GM23338 (cell line): ENCODE measurements at regions not wholly inside any gene's neighbourhood (a gene's known extent, or its start where the extent isn't known, plus 50 kb on each side); places are given as distances from the start of the nearest gene placed in this dataset.

Source experiments
- ATAC-seq: fragments of 200-7000 bp; cut with Tn5 transposase; 3 replicates; pipeline ENCODE4 v1.9.1; 2020
- DNase-seq: peaks from one replicate; pipeline ENCODE4 v3.0.0-alpha.2; 2015; ENCODE audit warnings: low spot score
- H2AFZ ChIP-seq: fragments of 200-600 bp; sonication (generic); 2 replicates; pipeline ENCODE4 v1.8.0; 2016; ENCODE audit warnings: antibody characterized with exemption, mild to moderate bottlenecking, moderate library complexity
- H3F3A ChIP-seq: fragments of 200-600 bp; sonication (generic); replicated peaks from 2 replicates; pipeline ENCODE4 v1.8.0; 2017; ENCODE audit warnings: antibody characterized with exemption, mixed run types, low read depth
- H3K27ac ChIP-seq: fragments of 200-600 bp; sonication (generic); 2 replicates; pipeline ENCODE4 v1.6.1; 2016; ENCODE audit warnings: low read depth
- H3K27me3 ChIP-seq: fragments of 200-600 bp; sonication (generic); 2 replicates; pipeline ENCODE4 v1.8.0; 2016; ENCODE audit warnings: mild to moderate bottlenecking, mixed run types, moderate library complexity; ENCODE audit not compliant: insufficient read depth
- H3K36me3 ChIP-seq: fragments of 200-600 bp; sonication (generic); 2 replicates; pipeline ENCODE4 v1.8.0; 2016; ENCODE audit warnings: mild to moderate bottlenecking; ENCODE audit not compliant: insufficient read depth
- H3K4me1 ChIP-seq: fragments of 200-600 bp; sonication (generic); 2 replicates; pipeline ENCODE4 v1.8.0; 2016; ENCODE audit warnings: mild to moderate bottlenecking, moderate library complexity; ENCODE audit not compliant: insufficient read depth
- H3K4me2 ChIP-seq: fragments of 200-600 bp; sonication (generic); 2 replicates; pipeline ENCODE4 v1.7.1; 2017; ENCODE audit warnings: mixed run types
- H3K4me3 ChIP-seq: fragments of 200-600 bp; sonication (generic); 2 replicates; pipeline ENCODE4 v1.6.1; 2016; ENCODE audit warnings: mixed run types
- H3K79me2 ChIP-seq: fragments of 200-600 bp; sonication (generic); replicated peaks from 2 replicates; pipeline ENCODE4 v1.8.0; 2017; ENCODE audit warnings: mild to moderate bottlenecking; ENCODE audit not compliant: insufficient read depth
- H3K9me2 ChIP-seq: fragments of 200-600 bp; sonication (generic); 2 replicates; pipeline ENCODE4 v1.8.0; 2017; ENCODE audit not compliant: insufficient read depth
- H4K20me1 ChIP-seq: fragments of 200-600 bp; sonication (generic); replicated peaks from 2 replicates; pipeline ENCODE4 v1.8.0; 2017; ENCODE audit warnings: mild to moderate bottlenecking; ENCODE audit not compliant: insufficient read depth
- H3K27ac Mint-ChIP-seq: 2 replicates; pipeline ENCODE4 v1.8.0; 2020; ENCODE audit warnings: inconsistent platforms, mild to moderate bottlenecking, moderate library complexity, mixed read lengths
- H3K27me3 Mint-ChIP-seq: 3 replicates; pipeline ENCODE4 v1.8.0; 2022; ENCODE audit warnings: low read depth, mild to moderate bottlenecking, moderate library complexity, mixed read lengths, inconsistent platforms; ENCODE audit not compliant: insufficient read depth, poor library complexity
- H3K36me3 Mint-ChIP-seq: 3 replicates; pipeline ENCODE4 v1.8.0; 2021; ENCODE audit warnings: low read depth, mild to moderate bottlenecking, inconsistent platforms, moderate library complexity, mixed read lengths
- H3K4me1 Mint-ChIP-seq: 3 replicates; pipeline ENCODE4 v1.8.0; 2020; ENCODE audit warnings: mild to moderate bottlenecking, inconsistent platforms, mixed read lengths
- H3K4me3 Mint-ChIP-seq: 3 replicates; pipeline ENCODE4 v1.8.0; 2021; ENCODE audit warnings: moderate library complexity, mild to moderate bottlenecking, inconsistent platforms, mixed read lengths
- H3K9me3 Mint-ChIP-seq: 3 replicates; pipeline ENCODE4 v1.8.0; 2020; ENCODE audit warnings: moderate library complexity, mild to moderate bottlenecking, inconsistent platforms, mixed read lengths
- CREB1 ChIP-seq: fragments of 250-450 bp; sonication (Bioruptor Pico); IDR thresholded peaks from 2 replicates; pipeline ENCODE4 v1.5.0; 2020; ENCODE audit warnings: low read depth, mild to moderate bottlenecking, moderate library complexity
- EZH2 ChIP-seq: fragments of 200-600 bp; sonication (generic); IDR thresholded peaks from one replicate; pipeline ENCODE4 v1.8.0; 2017; ENCODE audit warnings: antibody characterized with exemption, mild to moderate bottlenecking, low read depth; ENCODE audit not compliant: unreplicated experiment
- EZH2phosphoT487 ChIP-seq: fragments of 200-600 bp; sonication (generic); IDR thresholded peaks from one replicate; pipeline ENCODE4 v1.8.1; 2018; ENCODE audit warnings: antibody characterized with exemption; ENCODE audit not compliant: unreplicated experiment
- JUNB ChIP-seq: IDR thresholded peaks from one replicate; pipeline ENCODE4 v1.6.1; 2016; ENCODE audit warnings: antibody characterized with exemption; ENCODE audit not compliant: unreplicated experiment
- NANOG ChIP-seq: IDR thresholded peaks from 2 replicates; pipeline ENCODE4 v1.6.1; 2016; ENCODE audit warnings: antibody characterized with exemption, borderline replicate concordance
- POLR2AphosphoS5 ChIP-seq: IDR thresholded peaks from 2 replicates; pipeline ENCODE4 v1.6.1; 2016; ENCODE audit warnings: antibody characterized with exemption, low read depth
- STAT1 ChIP-seq: IDR thresholded peaks from one replicate; pipeline ENCODE4 v1.6.1; 2016; ENCODE audit warnings: antibody characterized with exemption; ENCODE audit not compliant: unreplicated experiment
- ZNF114 ChIP-seq: fragments of 250-450 bp; sonication (Bioruptor Pico); IDR thresholded peaks from 2 replicates; pipeline ENCODE4 v1.5.0; 2020; ENCODE audit warnings: mild to moderate bottlenecking, moderate library complexity
- ZNF331 ChIP-seq: fragments of 250-450 bp; sonication (Bioruptor Pico); IDR thresholded peaks from 2 replicates; pipeline ENCODE4 v1.5.0; 2020; ENCODE audit warnings: low read depth, mild to moderate bottlenecking, moderate library complexity
- TF ChIP-seq, protein P1 (sequence below): IDR thresholded peaks from one replicate; pipeline ENCODE4 v1.6.1; 2018; ENCODE audit warnings: antibody characterized with exemption; ENCODE audit not compliant: unreplicated experiment
- TF ChIP-seq, protein P2 (sequence below): fragments of 250-450 bp; sonication (Bioruptor Pico); IDR thresholded peaks from 2 replicates; pipeline ENCODE4 v1.5.0; 2020; ENCODE audit warnings: mild to moderate bottlenecking, moderate library complexity
- TF ChIP-seq, protein P3 (sequence below), 2 experiments: fragments of 200-600 bp in 1 of 2; sonication (generic) in 1 of 2; conservative IDR thresholded peaks; 2 replicates each; pipeline versions ENCODE4 v1.5.1 to v1.6.1; 2016 to 2017; ENCODE audit warnings: antibody characterized with exemption in 2 of 2, low read depth in 2 of 2, mild to moderate bottlenecking in 2 of 2, moderate library complexity in 1 of 2
- TF ChIP-seq, protein P4 (sequence below): IDR thresholded peaks from 2 replicates; pipeline ENCODE4 v1.6.1; 2016; ENCODE audit warnings: antibody characterized with exemption

DNA sequence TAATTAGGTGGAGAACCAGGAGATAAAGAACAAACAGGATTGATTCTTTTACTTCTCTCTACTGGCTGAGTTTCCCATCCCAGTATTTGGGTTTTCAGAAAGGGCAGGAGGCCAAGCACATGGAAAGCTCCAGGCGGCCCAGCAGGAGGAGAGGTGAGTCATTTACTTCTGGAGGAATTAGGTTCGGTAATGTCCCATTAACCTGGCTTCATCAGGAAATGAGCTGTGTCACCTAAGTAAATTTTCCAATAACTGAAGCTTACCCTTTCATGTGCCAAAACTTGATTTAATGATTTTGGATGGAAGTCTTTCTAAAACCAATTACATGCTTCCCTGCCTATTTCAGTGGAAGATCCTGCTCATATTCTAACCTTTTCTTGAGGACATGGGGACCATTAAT, 257.6 kb upstream of the USP24 start:
- peaks cover 6% of the 10 kb centered on the region; the same call in 2 of the 3 replicates for H3K4me1 Mint-ChIP-seq
- no peak overlapping the region for H3K4me2 ChIP-seq
- H3K79me2 ChIP-seq: no peaks in the 10 kb centered on the region
- no peak for TF ChIP-seq JUNB
- TF ChIP-seq, protein P1, sequence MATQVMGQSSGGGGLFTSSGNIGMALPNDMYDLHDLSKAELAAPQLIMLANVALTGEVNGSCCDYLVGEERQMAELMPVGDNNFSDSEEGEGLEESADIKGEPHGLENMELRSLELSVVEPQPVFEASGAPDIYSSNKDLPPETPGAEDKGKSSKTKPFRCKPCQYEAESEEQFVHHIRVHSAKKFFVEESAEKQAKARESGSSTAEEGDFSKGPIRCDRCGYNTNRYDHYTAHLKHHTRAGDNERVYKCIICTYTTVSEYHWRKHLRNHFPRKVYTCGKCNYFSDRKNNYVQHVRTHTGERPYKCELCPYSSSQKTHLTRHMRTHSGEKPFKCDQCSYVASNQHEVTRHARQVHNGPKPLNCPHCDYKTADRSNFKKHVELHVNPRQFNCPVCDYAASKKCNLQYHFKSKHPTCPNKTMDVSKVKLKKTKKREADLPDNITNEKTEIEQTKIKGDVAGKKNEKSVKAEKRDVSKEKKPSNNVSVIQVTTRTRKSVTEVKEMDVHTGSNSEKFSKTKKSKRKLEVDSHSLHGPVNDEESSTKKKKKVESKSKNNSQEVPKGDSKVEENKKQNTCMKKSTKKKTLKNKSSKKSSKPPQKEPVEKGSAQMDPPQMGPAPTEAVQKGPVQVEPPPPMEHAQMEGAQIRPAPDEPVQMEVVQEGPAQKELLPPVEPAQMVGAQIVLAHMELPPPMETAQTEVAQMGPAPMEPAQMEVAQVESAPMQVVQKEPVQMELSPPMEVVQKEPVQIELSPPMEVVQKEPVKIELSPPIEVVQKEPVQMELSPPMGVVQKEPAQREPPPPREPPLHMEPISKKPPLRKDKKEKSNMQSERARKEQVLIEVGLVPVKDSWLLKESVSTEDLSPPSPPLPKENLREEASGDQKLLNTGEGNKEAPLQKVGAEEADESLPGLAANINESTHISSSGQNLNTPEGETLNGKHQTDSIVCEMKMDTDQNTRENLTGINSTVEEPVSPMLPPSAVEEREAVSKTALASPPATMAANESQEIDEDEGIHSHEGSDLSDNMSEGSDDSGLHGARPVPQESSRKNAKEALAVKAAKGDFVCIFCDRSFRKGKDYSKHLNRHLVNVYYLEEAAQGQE: no peak
- TF ChIP-seq NANOG: no peak
- TF ChIP-seq POLR2AphosphoS5: no peak
- no peak for TF ChIP-seq STAT1
- no peak for TF ChIP-seq EZH2phosphoT487
- no peak for TF ChIP-seq ZNF114 (CRISPR knock-in tag)
- TF ChIP-seq EZH2: no peak
- no peak for TF ChIP-seq CREB1
- TF ChIP-seq, protein P2, sequence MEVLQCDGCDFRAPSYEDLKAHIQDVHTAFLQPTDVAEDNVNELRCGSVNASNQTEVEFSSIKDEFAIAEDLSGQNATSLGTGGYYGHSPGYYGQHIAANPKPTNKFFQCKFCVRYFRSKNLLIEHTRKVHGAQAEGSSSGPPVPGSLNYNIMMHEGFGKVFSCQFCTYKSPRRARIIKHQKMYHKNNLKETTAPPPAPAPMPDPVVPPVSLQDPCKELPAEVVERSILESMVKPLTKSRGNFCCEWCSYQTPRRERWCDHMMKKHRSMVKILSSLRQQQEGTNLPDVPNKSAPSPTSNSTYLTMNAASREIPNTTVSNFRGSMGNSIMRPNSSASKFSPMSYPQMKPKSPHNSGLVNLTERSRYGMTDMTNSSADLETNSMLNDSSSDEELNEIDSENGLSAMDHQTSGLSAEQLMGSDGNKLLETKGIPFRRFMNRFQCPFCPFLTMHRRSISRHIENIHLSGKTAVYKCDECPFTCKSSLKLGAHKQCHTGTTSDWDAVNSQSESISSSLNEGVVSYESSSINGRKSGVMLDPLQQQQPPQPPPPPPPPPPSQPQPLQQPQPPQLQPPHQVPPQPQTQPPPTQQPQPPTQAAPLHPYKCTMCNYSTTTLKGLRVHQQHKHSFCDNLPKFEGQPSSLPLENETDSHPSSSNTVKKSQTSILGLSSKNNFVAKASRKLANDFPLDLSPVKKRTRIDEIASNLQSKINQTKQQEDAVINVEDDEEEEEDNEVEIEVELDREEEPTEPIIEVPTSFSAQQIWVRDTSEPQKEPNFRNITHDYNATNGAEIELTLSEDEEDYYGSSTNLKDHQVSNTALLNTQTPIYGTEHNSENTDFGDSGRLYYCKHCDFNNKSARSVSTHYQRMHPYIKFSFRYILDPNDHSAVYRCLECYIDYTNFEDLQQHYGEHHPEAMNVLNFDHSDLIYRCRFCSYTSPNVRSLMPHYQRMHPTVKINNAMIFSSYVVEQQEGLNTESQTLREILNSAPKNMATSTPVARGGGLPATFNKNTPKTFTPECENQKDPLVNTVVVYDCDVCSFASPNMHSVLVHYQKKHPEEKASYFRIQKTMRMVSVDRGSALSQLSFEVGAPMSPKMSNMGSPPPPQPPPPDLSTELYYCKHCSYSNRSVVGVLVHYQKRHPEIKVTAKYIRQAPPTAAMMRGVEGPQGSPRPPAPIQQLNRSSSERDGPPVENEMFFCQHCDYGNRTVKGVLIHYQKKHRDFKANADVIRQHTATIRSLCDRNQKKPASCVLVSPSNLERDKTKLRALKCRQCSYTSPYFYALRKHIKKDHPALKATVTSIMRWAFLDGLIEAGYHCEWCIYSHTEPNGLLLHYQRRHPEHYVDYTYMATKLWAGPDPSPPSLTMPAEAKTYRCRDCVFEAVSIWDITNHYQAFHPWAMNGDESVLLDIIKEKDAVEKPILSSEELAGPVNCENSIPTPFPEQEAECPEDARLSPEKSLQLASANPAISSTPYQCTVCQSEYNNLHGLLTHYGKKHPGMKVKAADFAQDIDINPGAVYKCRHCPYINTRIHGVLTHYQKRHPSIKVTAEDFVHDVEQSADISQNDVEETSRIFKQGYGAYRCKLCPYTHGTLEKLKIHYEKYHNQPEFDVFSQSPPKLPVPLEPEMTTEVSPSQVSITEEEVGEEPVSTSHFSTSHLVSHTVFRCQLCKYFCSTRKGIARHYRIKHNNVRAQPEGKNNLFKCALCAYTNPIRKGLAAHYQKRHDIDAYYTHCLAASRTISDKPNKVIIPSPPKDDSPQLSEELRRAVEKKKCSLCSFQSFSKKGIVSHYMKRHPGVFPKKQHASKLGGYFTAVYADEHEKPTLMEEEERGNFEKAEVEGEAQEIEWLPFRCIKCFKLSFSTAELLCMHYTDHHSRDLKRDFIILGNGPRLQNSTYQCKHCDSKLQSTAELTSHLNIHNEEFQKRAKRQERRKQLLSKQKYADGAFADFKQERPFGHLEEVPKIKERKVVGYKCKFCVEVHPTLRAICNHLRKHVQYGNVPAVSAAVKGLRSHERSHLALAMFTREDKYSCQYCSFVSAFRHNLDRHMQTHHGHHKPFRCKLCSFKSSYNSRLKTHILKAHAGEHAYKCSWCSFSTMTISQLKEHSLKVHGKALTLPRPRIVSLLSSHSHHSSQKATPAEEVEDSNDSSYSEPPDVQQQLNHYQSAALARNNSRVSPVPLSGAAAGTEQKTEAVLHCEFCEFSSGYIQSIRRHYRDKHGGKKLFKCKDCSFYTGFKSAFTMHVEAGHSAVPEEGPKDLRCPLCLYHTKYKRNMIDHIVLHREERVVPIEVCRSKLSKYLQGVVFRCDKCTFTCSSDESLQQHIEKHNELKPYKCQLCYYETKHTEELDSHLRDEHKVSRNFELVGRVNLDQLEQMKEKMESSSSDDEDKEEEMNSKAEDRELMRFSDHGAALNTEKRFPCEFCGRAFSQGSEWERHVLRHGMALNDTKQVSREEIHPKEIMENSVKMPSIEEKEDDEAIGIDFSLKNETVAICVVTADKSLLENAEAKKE (CRISPR knock-in tag): no peak
- TF ChIP-seq, protein P3, sequence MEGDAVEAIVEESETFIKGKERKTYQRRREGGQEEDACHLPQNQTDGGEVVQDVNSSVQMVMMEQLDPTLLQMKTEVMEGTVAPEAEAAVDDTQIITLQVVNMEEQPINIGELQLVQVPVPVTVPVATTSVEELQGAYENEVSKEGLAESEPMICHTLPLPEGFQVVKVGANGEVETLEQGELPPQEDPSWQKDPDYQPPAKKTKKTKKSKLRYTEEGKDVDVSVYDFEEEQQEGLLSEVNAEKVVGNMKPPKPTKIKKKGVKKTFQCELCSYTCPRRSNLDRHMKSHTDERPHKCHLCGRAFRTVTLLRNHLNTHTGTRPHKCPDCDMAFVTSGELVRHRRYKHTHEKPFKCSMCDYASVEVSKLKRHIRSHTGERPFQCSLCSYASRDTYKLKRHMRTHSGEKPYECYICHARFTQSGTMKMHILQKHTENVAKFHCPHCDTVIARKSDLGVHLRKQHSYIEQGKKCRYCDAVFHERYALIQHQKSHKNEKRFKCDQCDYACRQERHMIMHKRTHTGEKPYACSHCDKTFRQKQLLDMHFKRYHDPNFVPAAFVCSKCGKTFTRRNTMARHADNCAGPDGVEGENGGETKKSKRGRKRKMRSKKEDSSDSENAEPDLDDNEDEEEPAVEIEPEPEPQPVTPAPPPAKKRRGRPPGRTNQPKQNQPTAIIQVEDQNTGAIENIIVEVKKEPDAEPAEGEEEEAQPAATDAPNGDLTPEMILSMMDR (conservative IDR thresholded peaks at IDR 0.05; ENCODE audit: low read depth in 2 of 2): no peak
- TF ChIP-seq ZNF331: no peak
- TF ChIP-seq, protein P4, sequence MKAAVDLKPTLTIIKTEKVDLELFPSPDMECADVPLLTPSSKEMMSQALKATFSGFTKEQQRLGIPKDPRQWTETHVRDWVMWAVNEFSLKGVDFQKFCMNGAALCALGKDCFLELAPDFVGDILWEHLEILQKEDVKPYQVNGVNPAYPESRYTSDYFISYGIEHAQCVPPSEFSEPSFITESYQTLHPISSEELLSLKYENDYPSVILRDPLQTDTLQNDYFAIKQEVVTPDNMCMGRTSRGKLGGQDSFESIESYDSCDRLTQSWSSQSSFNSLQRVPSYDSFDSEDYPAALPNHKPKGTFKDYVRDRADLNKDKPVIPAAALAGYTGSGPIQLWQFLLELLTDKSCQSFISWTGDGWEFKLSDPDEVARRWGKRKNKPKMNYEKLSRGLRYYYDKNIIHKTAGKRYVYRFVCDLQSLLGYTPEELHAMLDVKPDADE: no peak
- H3K27ac ChIP-seq: no peak overlapping the region
- H3K4me3 ChIP-seq: no peak overlapping the region
- no peak overlapping the region for H3K4me3 Mint-ChIP-seq
- no peaks in the 10 kb centered on the region for H3K36me3 Mint-ChIP-seq
- peaks cover 16% of the 10 kb centered on the region for H3K9me2 ChIP-seq
- no peaks in the 10 kb centered on the region for H3K36me3 ChIP-seq
- no peaks in the 10 kb centered on the region; the same call in 1 of the 2 replicates for H3K4me1 ChIP-seq
- no peak overlapping the region for H2AFZ ChIP-seq
- H3K27ac Mint-ChIP-seq: no peak overlapping the region
- no peaks in the 10 kb centered on the region for H3K9me3 Mint-ChIP-seq
- no peak for DNase-seq
- H3F3A ChIP-seq: no peaks in the 10 kb centered on the region
- H4K20me1 ChIP-seq: no peaks in the 10 kb centered on the region
- H3K27me3 Mint-ChIP-seq: no peaks in the 10 kb centered on the region
- no peak for ATAC-seq
- H3K27me3 ChIP-seq: no peaks in the 10 kb centered on the region
